ENCODE measurements at regions not wholly inside any gene's neighbourhood (a gene's known extent, or its start where the extent isn't known, plus 50 kb on each side); places are given as distances from the start of the nearest gene placed in this dataset.

- no peak for TF ChIP-seq CTCF (IDR thresholded peaks at IDR 0.05; ENCODE audit: low read depth, low read length)
- DNase-seq (ENCODE audit: low read depth in 2 of 2), result peak in 1 of 2 donors; percentile 37
- H3K4me3 ChIP-seq (replicated peaks in 1 of 2; ENCODE audit: low read depth in 2 of 2, low read length in 2 of 2), result no peak overlapping the region
These were observed 236.2 kb downstream of the ETAA1 start for GRCh38 chr2:67633212-67633856.

GRCh38 chr2:67638146-67638545, 241.0 kb downstream of the ETAA1 start:
- DNase-seq (ENCODE audit: low read depth in 2 of 2), result no peak
- H3K4me3 ChIP-seq (replicated peaks in 1 of 2; ENCODE audit: low read depth in 2 of 2, low read length in 2 of 2), result no peak overlapping the region
- no peak for TF ChIP-seq CTCF (IDR thresholded peaks at IDR 0.05; ENCODE audit: low read depth, low read length)

GRCh38 chr2:67641312-67642045, 244.3 kb downstream of the ETAA1 start:
- TF ChIP-seq CTCF (IDR thresholded peaks at IDR 0.05; ENCODE audit: low read depth, low read length), result no peak
- H3K4me3 ChIP-seq (replicated peaks in 1 of 2; ENCODE audit: low read depth in 2 of 2, low read length in 2 of 2), result no peak overlapping the region
- DNase-seq (ENCODE audit: low read depth in 2 of 2), result no peak

GRCh38 chr2:67642046-67642382, 244.9 kb downstream of the ETAA1 start:
- TF ChIP-seq CTCF (IDR thresholded peaks at IDR 0.05; ENCODE audit: low read depth, low read length), result no peak
- no peak overlapping the region for H3K4me3 ChIP-seq (replicated peaks in 1 of 2; ENCODE audit: low read depth in 2 of 2, low read length in 2 of 2)
- DNase-seq (ENCODE audit: low read depth in 2 of 2), result no peak

GRCh38 chr2:67642961-67643360, 245.8 kb downstream of the ETAA1 start:
- H3K4me3 ChIP-seq (replicated peaks in 1 of 2; ENCODE audit: low read depth in 2 of 2, low read length in 2 of 2), result no peak overlapping the region
- no peak for DNase-seq (ENCODE audit: low read depth in 2 of 2)
- TF ChIP-seq CTCF (IDR thresholded peaks at IDR 0.05; ENCODE audit: low read depth, low read length), result no peak

GRCh38 chr2:67645280-67646138, 248.4 kb downstream of the ETAA1 start:
- DNase-seq (ENCODE audit: low read depth in 2 of 2), result no peak
- TF ChIP-seq CTCF (IDR thresholded peaks at IDR 0.05; ENCODE audit: low read depth, low read length), result no peak
- no peak overlapping the region for H3K4me3 ChIP-seq (replicated peaks in 1 of 2; ENCODE audit: low read depth in 2 of 2, low read length in 2 of 2)

All from cardiac fibroblast (primary cell).